Activated T-cell treated with anti-CD3 and anti-CD28 coated beads for 4 hours (primary cell): ENCODE measurements at regions not wholly inside any gene's neighbourhood (a gene's known extent, or its start where the extent isn't known, plus 50 kb on each side); places are given as distances from the start of the nearest gene placed in this dataset.
"Not testable (repeated sequence)": the region's sequence is repeated elsewhere in the genome, so short reads cannot be mapped to it uniquely, and the experiment has no call there.

Source experiments
- DNase-seq: peaks from one replicate; pipeline ENCODE4 v3.0.0-alpha.2; 2020

- DNase-seq: no peak
Measured at GRCh38 chr3:152671446-152672319, 163.2 kb upstream of the P2RY1 start.

- no peak for DNase-seq
Measured at GRCh38 chr3:152672320-152672649, 162.6 kb upstream of the P2RY1 start.

GRCh38 chr3:152676810-152677379 lies 158.0 kb upstream of the P2RY1 start:
- no peak for DNase-seq

GRCh38 chr3:152677491-152677890 lies 157.4 kb upstream of the P2RY1 start:
- no peak for DNase-seq

- DNase-seq: no peak
Measured at GRCh38 chr3:152682477-152682876, 152.5 kb upstream of the P2RY1 start.

GRCh38 chr3:152683521-152683999 lies 151.4 kb upstream of the P2RY1 start:
- DNase-seq: no peak

- DNase-seq: no peak
Measured at GRCh38 chr3:152684279-152684678, 150.7 kb upstream of the P2RY1 start.

- no peak for DNase-seq
Measured at GRCh38 chr3:152688313-152688712, 146.6 kb upstream of the P2RY1 start.

- not testable (repeated sequence) for DNase-seq
Measured at GRCh38 chr3:152692326-152692725, 142.6 kb upstream of the P2RY1 start.

GRCh38 chr3:152693521-152694250 lies 141.2 kb upstream of the P2RY1 start:
- DNase-seq: not testable (repeated sequence)

GRCh38 chr3:152695840-152696239 lies 139.1 kb upstream of the P2RY1 start:
- DNase-seq: no peak

GRCh38 chr3:152696962-152697361 lies 138.0 kb upstream of the P2RY1 start:
- DNase-seq: no peak

- no peak for DNase-seq
Measured at GRCh38 chr3:152703245-152703890, 131.6 kb upstream of the P2RY1 start.

GRCh38 chr3:152706991-152707713 lies 127.8 kb upstream of the P2RY1 start:
- DNase-seq: no peak

GRCh38 chr3:152709659-152710058 lies 125.3 kb upstream of the P2RY1 start:
- no peak for DNase-seq

GRCh38 chr3:152710549-152710948 lies 124.4 kb upstream of the P2RY1 start:
- DNase-seq: no peak

GRCh38 chr3:152713989-152714388 lies 120.9 kb upstream of the P2RY1 start:
- DNase-seq: no peak

GRCh38 chr3:152714507-152714906 lies 120.4 kb upstream of the P2RY1 start:
- no peak for DNase-seq

- no peak for DNase-seq
Measured at GRCh38 chr3:152717252-152717651, 117.7 kb upstream of the P2RY1 start.

GRCh38 chr3:152718810-152719209 lies 116.1 kb upstream of the P2RY1 start:
- DNase-seq: no peak

- DNase-seq: no peak
Measured at GRCh38 chr3:152719264-152719663, 115.7 kb upstream of the P2RY1 start.

- no peak for DNase-seq
Measured at GRCh38 chr3:152720951-152721718, 113.8 kb upstream of the P2RY1 start.
